Upper lobe of right lung (tissue), 1 donor: ENCODE measurements at regions not wholly inside any gene's neighbourhood (a gene's known extent, or its start where the extent isn't known, plus 50 kb on each side); places are given as distances from the start of the nearest gene placed in this dataset.

Source experiments
- ATAC-seq: fragments of 200-7000 bp; cut with Tn5 transposase; one replicate; pipeline ENCODE4 v1.9.1; 2020; ENCODE audit warnings: mild to moderate bottlenecking, moderate library complexity
- DNase-seq: peaks from one replicate; pipeline ENCODE4 v3.0.0-alpha.2; 2020
- H3K27ac ChIP-seq: fragments of 200-600 bp; one replicate; pipeline ENCODE4 v1.8.0; 2022
- H3K27me3 ChIP-seq: fragments of 200-600 bp; one replicate; pipeline ENCODE4 v1.8.0; 2022; ENCODE audit warnings: mild to moderate bottlenecking
- H3K36me3 ChIP-seq: fragments of 200-600 bp; one replicate; pipeline ENCODE4 v1.8.0; 2022
- H3K4me1 ChIP-seq: fragments of 200-600 bp; one replicate; pipeline ENCODE4 v1.8.0; 2022
- H3K4me3 ChIP-seq: fragments of 200-600 bp; one replicate; pipeline ENCODE4 v1.8.0; 2022; ENCODE audit warnings: mild to moderate bottlenecking
- H3K9me3 ChIP-seq: fragments of 200-600 bp; one replicate; pipeline ENCODE4 v1.8.0; 2022
- CTCF ChIP-seq: fragments of 200-600 bp; IDR thresholded peaks from one replicate; pipeline ENCODE4 v1.8.0; 2022; ENCODE audit warnings: antibody characterized with exemption
- intact Hi-C: fragments of 100-400 bp; cut with DNase I; formaldehyde crosslinking; loops from one replicate; pipeline ENCODE4 v1.11.0; 2022
- donor health status: DM: no; HTN: yes; CAD: no; lungs with severe emphysema.

GRCh38 chr11:106152013-106152412 lies 74.6 kb downstream of the AASDHPPT start:
- H3K27me3 ChIP-seq, result no peaks in the 10 kb centered on the region
- intact Hi-C loops, result no loop called here
- no peaks in the 10 kb centered on the region for H3K4me1 ChIP-seq
- peak; percentile 17 for TF ChIP-seq CTCF
- no peak overlapping the region for H3K4me3 ChIP-seq
- peak; percentile 46 for ATAC-seq
- H3K27ac ChIP-seq, result no peak overlapping the region
- no peaks in the 10 kb centered on the region for H3K36me3 ChIP-seq
- H3K9me3 ChIP-seq, result no peaks in the 10 kb centered on the region
- no peak for DNase-seq

- H3K9me3 ChIP-seq, result no peaks in the 10 kb centered on the region
- H3K27ac ChIP-seq, result no peak overlapping the region
- no peaks in the 10 kb centered on the region for H3K27me3 ChIP-seq
- H3K4me3 ChIP-seq, result no peak overlapping the region
- TF ChIP-seq CTCF, result no peak
- no peak for ATAC-seq
- no peak for DNase-seq
- no peaks in the 10 kb centered on the region for H3K4me1 ChIP-seq
- intact Hi-C loops, result no loop called here
- no peaks in the 10 kb centered on the region for H3K36me3 ChIP-seq
Measured at GRCh38 chr11:106152824-106153223, 75.4 kb downstream of the AASDHPPT start.

GRCh38 chr11:106156290-106156937 lies 79.0 kb downstream of the AASDHPPT start:
- intact Hi-C loops, result no loop called here
- Histone ChIP-seq H3K4me1 (no peaks in the 10 kb centered on the region), H3K27ac (no peak overlapping the region), H3K36me3 (no peaks in the 10 kb centered on the region), H3K4me3 (no peak overlapping the region), H3K9me3 (no peaks in the 10 kb centered on the region), H3K27me3 (no peaks in the 10 kb centered on the region)
- no peak for DNase-seq
- peak; percentile 52 for TF ChIP-seq CTCF
- peak; percentile 75 for ATAC-seq

GRCh38 chr11:106158406-106158805 lies 80.9 kb downstream of the AASDHPPT start:
- intact Hi-C loops, result no loop called here
- no peaks in the 10 kb centered on the region for H3K4me1 ChIP-seq
- ATAC-seq (no peak), DNase-seq (no peak)
- no peak for TF ChIP-seq CTCF
- H3K4me3 ChIP-seq, result no peak overlapping the region
- no peaks in the 10 kb centered on the region for H3K9me3 ChIP-seq
- no peaks in the 10 kb centered on the region for H3K27me3 ChIP-seq
- no peaks in the 10 kb centered on the region for H3K36me3 ChIP-seq
- H3K27ac ChIP-seq, result no peak overlapping the region

GRCh38 chr11:106159836-106160235 lies 82.4 kb downstream of the AASDHPPT start:
- no peak for ATAC-seq
- intact Hi-C loops, result no loop called here
- no peaks in the 10 kb centered on the region for H3K36me3 ChIP-seq

More at GRCh38 chr11:106159836-106160235, 82.4 kb downstream of the AASDHPPT start:
- no peak overlapping the region for H3K27ac ChIP-seq
- TF ChIP-seq CTCF, result no peak
- H3K4me1 ChIP-seq, result no peaks in the 10 kb centered on the region
- H3K9me3 ChIP-seq, result no peaks in the 10 kb centered on the region
- no peak overlapping the region for H3K4me3 ChIP-seq
- no peak for DNase-seq
- no peaks in the 10 kb centered on the region for H3K27me3 ChIP-seq
